ENCODE measurements at regions not wholly inside any gene's neighbourhood (a gene's known extent, or its start where the extent isn't known, plus 50 kb on each side); places are given as distances from the start of the nearest gene placed in this dataset.

DNA sequence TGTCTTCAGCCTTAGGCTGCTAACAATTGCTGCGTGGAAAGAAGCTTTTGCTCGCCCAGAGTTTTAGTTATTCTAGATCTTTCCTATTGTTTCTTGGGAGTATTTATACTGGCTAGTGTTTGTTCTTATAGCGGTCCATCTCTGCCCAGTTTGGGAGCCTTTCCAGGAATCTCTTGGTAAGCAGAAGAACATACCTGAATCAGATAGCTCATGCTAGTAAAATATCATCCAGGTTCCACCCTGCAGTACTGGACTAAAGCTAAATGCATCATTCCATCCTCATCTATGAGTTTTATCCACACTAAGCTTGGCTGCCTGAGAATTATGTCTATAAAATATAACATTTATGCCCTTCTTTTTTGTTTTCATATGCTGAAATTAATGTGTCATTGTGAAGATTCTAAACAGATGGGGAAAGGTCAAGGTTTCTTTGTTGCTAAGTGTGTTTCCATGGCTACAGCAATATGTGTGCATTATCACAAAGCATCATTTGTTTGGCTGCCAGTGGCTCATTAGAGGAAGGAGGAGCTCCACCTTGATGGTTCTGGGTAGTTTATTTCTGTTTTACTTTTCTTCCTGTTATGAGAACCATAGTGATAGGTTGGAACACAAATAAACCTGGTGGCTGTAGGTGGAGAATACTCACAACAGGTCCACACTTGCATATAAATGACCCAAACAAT is 182.8 kb downstream of the PIK3C3 start:
- Histone ChIP-seq H2BK5ac (ENCODE audit: insufficient read length, low read length) (no peak overlapping the region), H2BK15ac (ENCODE audit: low read depth, low read length) (no peak overlapping the region), H3T11ph (ENCODE audit: low read length) (no peak overlapping the region), H3K4ac (ENCODE audit: low read depth, low read length) (no peak overlapping the region), H4K20me1 (ENCODE audit: control insufficient read depth, insufficient read depth, insufficient read length) (no peaks in the 10 kb centered on the region), H3K56ac (ENCODE audit: insufficient read length, low read depth, low read length) (no peak overlapping the region), H3K4me2 (ENCODE audit: insufficient read depth, insufficient read length, low read length) (no peak overlapping the region), H3K23me2 (ENCODE audit: insufficient read length, low read depth, low read length, poor library complexity, severe bottlenecking) (no peaks in the 10 kb centered on the region), H2BK12ac (ENCODE audit: insufficient read length, low read depth, low read length) (no peak overlapping the region), H4K5ac (ENCODE audit: insufficient read length, low read depth, low read length) (no peak overlapping the region), H3K4me1 (ENCODE audit: insufficient read depth, low read length) (no peaks in the 10 kb centered on the region), H3K9me3 (ENCODE audit: control insufficient read depth, low read depth, low read length) (peaks cover 16% of the 10 kb centered on the region), H2BK20ac (ENCODE audit: low read depth, low read length, poor library complexity, severe bottlenecking) (no peak overlapping the region), H3K79me2 (ENCODE audit: insufficient read depth, low read length) (no peaks in the 10 kb centered on the region), H4K8ac (replicated peaks; ENCODE audit: insufficient read length, low read depth, low read length) (no peak overlapping the region), H3K23ac (ENCODE audit: insufficient read length, low read depth, low read length) (no peak overlapping the region), H3K18ac (ENCODE audit: insufficient read length, low read depth, low read length) (no peak overlapping the region), H4K91ac (ENCODE audit: insufficient read length, low read depth, low read length) (no peak overlapping the region), H2AK5ac (ENCODE audit: insufficient read length, low read length) (no peak overlapping the region), H3K9ac (ENCODE audit: extremely low read depth, insufficient read length, low read length) (no peak overlapping the region), H2BK120ac (ENCODE audit: low read depth, low read length, poor library complexity, severe bottlenecking) (no peak overlapping the region), H3K14ac (ENCODE audit: insufficient read depth, low read length) (no peak overlapping the region), H3K79me1 (ENCODE audit: insufficient read depth, low read depth, low read length, poor library complexity, severe bottlenecking) (no peaks in the 10 kb centered on the region), H3K27me3 (ENCODE audit: insufficient read depth, low read length) (no peaks in the 10 kb centered on the region), H3K27ac (ENCODE audit: insufficient read length, low read depth, low read length) (no peak overlapping the region), H2AFZ (ENCODE audit: low read length) (no peak overlapping the region)
- Mint-ChIP-seq H3K27me3 (ENCODE audit: low read depth) (no peaks in the 10 kb centered on the region; the same call in 1 of the 2 replicates), H3K4me1 (no peaks in the 10 kb centered on the region), H3K4me3 (no peak overlapping the region), H3K9me3 (peaks cover 11 to 19% of the 10 kb centered on the region in 2 experiments; a peak in 4 of 5 replicates), H3K36me3 (ENCODE audit: insufficient read depth in 1 of 3, low read depth in 3 of 3) (peaks cover 0 to 12% (median 4%) of the 10 kb centered on the region in 3 experiments; a peak in 4 of 7 replicates), H3K27ac (no peak overlapping the region)
- TF ChIP-seq, protein P1, sequence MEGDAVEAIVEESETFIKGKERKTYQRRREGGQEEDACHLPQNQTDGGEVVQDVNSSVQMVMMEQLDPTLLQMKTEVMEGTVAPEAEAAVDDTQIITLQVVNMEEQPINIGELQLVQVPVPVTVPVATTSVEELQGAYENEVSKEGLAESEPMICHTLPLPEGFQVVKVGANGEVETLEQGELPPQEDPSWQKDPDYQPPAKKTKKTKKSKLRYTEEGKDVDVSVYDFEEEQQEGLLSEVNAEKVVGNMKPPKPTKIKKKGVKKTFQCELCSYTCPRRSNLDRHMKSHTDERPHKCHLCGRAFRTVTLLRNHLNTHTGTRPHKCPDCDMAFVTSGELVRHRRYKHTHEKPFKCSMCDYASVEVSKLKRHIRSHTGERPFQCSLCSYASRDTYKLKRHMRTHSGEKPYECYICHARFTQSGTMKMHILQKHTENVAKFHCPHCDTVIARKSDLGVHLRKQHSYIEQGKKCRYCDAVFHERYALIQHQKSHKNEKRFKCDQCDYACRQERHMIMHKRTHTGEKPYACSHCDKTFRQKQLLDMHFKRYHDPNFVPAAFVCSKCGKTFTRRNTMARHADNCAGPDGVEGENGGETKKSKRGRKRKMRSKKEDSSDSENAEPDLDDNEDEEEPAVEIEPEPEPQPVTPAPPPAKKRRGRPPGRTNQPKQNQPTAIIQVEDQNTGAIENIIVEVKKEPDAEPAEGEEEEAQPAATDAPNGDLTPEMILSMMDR (conservative IDR thresholded peaks at IDR 0.05): no peak
- WGBS (ENCODE audit: extremely low coverage, insufficient read length, low lambda C conversion rate): no CpG with 5 or more reads among the region's 3 CpGs
- no peak for DNase-seq
